Caco-2 (cell line): ENCODE measurements at regions not wholly inside any gene's neighbourhood (a gene's known extent, or its start where the extent isn't known, plus 50 kb on each side); places are given as distances from the start of the nearest gene placed in this dataset.

Experiments used
- BruUV-seq: library from RNA; stranded (reverse); fragments of 400-500 nt; replicated peaks from 2 replicates; lab custom pipeline; 2021; lab: Mats Ljungman, UMichigan
- CTCF ChIA-PET: fragments of 300-600 bp; sonication (Branson Sonifier 250); formaldehyde crosslinking; loops from one replicate; lab custom pipeline; 2022; ENCODE audit warnings: antibody characterized with exemption; lab: Charles Lee
- POLR2A ChIA-PET: fragments of 300-600 bp; sonication (Branson Sonifier 250); formaldehyde crosslinking; loops from one replicate; lab custom pipeline; 2022; ENCODE audit warnings: antibody characterized with exemption; lab: Charles Lee
- DNase-seq, 2 experiments: peaks; one replicate each; pipeline versions ENCODE4 v3.0.0 to v3.0.0-alpha.2; 2020 to 2022
- H3K27me3 ChIP-seq: replicated peaks from 2 replicates; pipeline ENCODE4 v1.6.0; 2011; ENCODE audit warnings: low read length; ENCODE audit not compliant: control insufficient read depth, insufficient read depth
- H3K36me3 ChIP-seq: 2 replicates; pipeline ENCODE4 v1.5.1; 2011; ENCODE audit warnings: low read length; ENCODE audit not compliant: control insufficient read depth, insufficient read depth
- H3K4me1 ChIP-seq: fragments of 250-450 bp; sonication (Bioruptor Pico); 2 replicates; pipeline ENCODE4 v1.5.1; 2020; ENCODE audit warnings: mild to moderate bottlenecking
- H3K4me3 ChIP-seq: 2 replicates; pipeline ENCODE4 v1.5.1; 2011; ENCODE audit warnings: low read depth, mild to moderate bottlenecking, control low read depth, low read length
- H3K9me3 ChIP-seq: fragments of 250-450 bp; sonication (Bioruptor Pico); 2 replicates; pipeline ENCODE4 v1.5.1; 2020; ENCODE audit warnings: mild to moderate bottlenecking, moderate library complexity
- H3K27ac Mint-ChIP-seq: one replicate; pipeline ENCODE4 v1.8.0; 2022; ENCODE audit warnings: mixed read lengths; ENCODE audit not compliant: unreplicated experiment
- H3K27me3 Mint-ChIP-seq: one replicate; pipeline ENCODE4 v1.8.0; 2022; ENCODE audit warnings: mixed read lengths; ENCODE audit not compliant: insufficient read depth, unreplicated experiment
- H3K36me3 Mint-ChIP-seq: one replicate; pipeline ENCODE4 v1.8.0; 2022; ENCODE audit warnings: mild to moderate bottlenecking, mixed read lengths; ENCODE audit not compliant: insufficient read depth, unreplicated experiment
- H3K4me1 Mint-ChIP-seq: one replicate; pipeline ENCODE4 v1.8.0; 2022; ENCODE audit warnings: low read depth, mixed read lengths; ENCODE audit not compliant: unreplicated experiment
- H3K4me3 Mint-ChIP-seq: one replicate; pipeline ENCODE4 v1.8.0; 2022; ENCODE audit warnings: mild to moderate bottlenecking, moderate library complexity, mixed read lengths; ENCODE audit not compliant: unreplicated experiment
- H3K9me3 Mint-ChIP-seq: one replicate; pipeline ENCODE4 v1.8.0; 2022; ENCODE audit warnings: mixed read lengths; ENCODE audit not compliant: unreplicated experiment
- CTCF ChIP-seq, 2 experiments: fragments of 200-600 bp in 1 of 2; IDR thresholded peaks; 1 replicate in 1 of 2; 2 replicates in 1 of 2; pipeline versions ENCODE4 v1.5.1 to v1.8.0; 2011 to 2022; ENCODE audit warnings: antibody characterized with exemption in 1 of 2, control low read depth in 1 of 2, inconsistent platforms in 1 of 2, low read depth in 1 of 2, low read length in 1 of 2, mild to moderate bottlenecking in 1 of 2, moderate library complexity in 1 of 2; ENCODE audit not compliant: insufficient read depth in 1 of 2, severe bottlenecking in 1 of 2, unreplicated experiment in 1 of 2
- intact Hi-C: fragments of 100-400 bp; cut with micrococcal nuclease; formaldehyde crosslinking; loops from one replicate; pipeline ENCODE4 v1.10.0; 2022; ENCODE audit not compliant: unreplicated experiment

- POLR2A ChIA-PET = no interaction called here
Observed at GRCh38 chr6:45756606-45757005, 259.1 kb downstream of the CLIC5 start.

GRCh38 chr6:45754432-45754831 is 261.2 kb downstream of the CLIC5 start:
- H3K4me1 Mint-ChIP-seq = no peaks in the 10 kb centered on the region
- BruUV-seq = no TSS peak
- H3K9me3 Mint-ChIP-seq = no peaks in the 10 kb centered on the region
- no peak for TF ChIP-seq CTCF (IDR thresholded peaks at IDR 0.05; ENCODE audit: insufficient read depth in 1 of 2, low read depth in 1 of 2, low read length in 1 of 2, severe bottlenecking in 1 of 2, unreplicated experiment in 1 of 2)
- ChIA-PET CTCF (no interaction called here), POLR2A (no interaction called here)
- H3K9me3 ChIP-seq = no peaks in the 10 kb centered on the region
- H3K27ac Mint-ChIP-seq = no peak overlapping the region
- H3K4me3 Mint-ChIP-seq = no peak overlapping the region
- H3K4me3 ChIP-seq = no peak overlapping the region
- no peaks in the 10 kb centered on the region for H3K27me3 ChIP-seq
- peaks cover 8% of the 10 kb centered on the region for H3K27me3 Mint-ChIP-seq
- no peaks in the 10 kb centered on the region for H3K36me3 ChIP-seq
- H3K36me3 Mint-ChIP-seq = no peaks in the 10 kb centered on the region
- DNase-seq = no peak
- intact Hi-C loops = no loop called here
- no peaks in the 10 kb centered on the region for H3K4me1 ChIP-seq

More at GRCh38 chr6:45756606-45757005, 259.1 kb downstream of the CLIC5 start:
- no peak overlapping the region for H3K4me3 ChIP-seq
- CTCF ChIA-PET = no interaction called here
- Mint-ChIP-seq H3K27me3 (peaks cover 7% of the 10 kb centered on the region), H3K4me1 (no peaks in the 10 kb centered on the region), H3K9me3 (no peaks in the 10 kb centered on the region), H3K27ac (no peak overlapping the region), H3K4me3 (no peak overlapping the region), H3K36me3 (no peaks in the 10 kb centered on the region)
- H3K4me1 ChIP-seq = no peaks in the 10 kb centered on the region
- H3K36me3 ChIP-seq = no peaks in the 10 kb centered on the region
- no peaks in the 10 kb centered on the region for H3K27me3 ChIP-seq
- intact Hi-C loops = no loop called here
- H3K9me3 ChIP-seq = no peaks in the 10 kb centered on the region
- BruUV-seq = no TSS peak
- no peak for DNase-seq
- TF ChIP-seq CTCF (IDR thresholded peaks at IDR 0.05; ENCODE audit: insufficient read depth in 1 of 2, low read depth in 1 of 2, low read length in 1 of 2, severe bottlenecking in 1 of 2, unreplicated experiment in 1 of 2) = no peak

DNA sequence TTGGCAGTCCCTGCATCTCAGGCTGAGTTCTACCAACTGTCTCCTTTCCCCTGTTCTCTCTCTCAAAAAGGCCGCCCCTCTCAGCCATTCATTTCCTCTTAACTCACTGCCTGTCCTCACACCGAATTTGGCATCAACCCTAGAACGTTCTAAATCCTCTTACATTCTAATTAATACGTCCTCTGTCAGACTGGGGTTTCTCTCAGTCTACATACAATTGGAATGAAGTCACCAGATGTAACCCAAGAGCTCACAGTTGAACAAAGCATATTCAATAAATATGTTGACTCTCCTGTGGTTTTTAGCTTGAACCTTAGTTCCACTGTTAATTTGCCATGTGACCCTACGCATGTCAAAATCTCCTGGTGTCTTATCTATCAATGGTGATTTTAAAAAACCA is 269.6 kb downstream of the CLIC5 start:
- ChIA-PET POLR2A (no interaction called here), CTCF (no interaction called here)
- H3K9me3 Mint-ChIP-seq = no peaks in the 10 kb centered on the region
- Histone ChIP-seq H3K4me1 (no peaks in the 10 kb centered on the region), H3K9me3 (no peaks in the 10 kb centered on the region), H3K4me3 (no peak overlapping the region), H3K27me3 (no peaks in the 10 kb centered on the region; the same call in 1 of the 2 replicates), H3K36me3 (no peaks in the 10 kb centered on the region)
- no peak for DNase-seq
- intact Hi-C loops = no loop called here
- H3K4me1 Mint-ChIP-seq = no peaks in the 10 kb centered on the region
- BruUV-seq = no TSS peak
- no peak overlapping the region for H3K4me3 Mint-ChIP-seq
- no peaks in the 10 kb centered on the region for H3K36me3 Mint-ChIP-seq
- H3K27me3 Mint-ChIP-seq = peaks cover 6% of the 10 kb centered on the region
- no peak overlapping the region for H3K27ac Mint-ChIP-seq
- TF ChIP-seq CTCF (IDR thresholded peaks at IDR 0.05; ENCODE audit: insufficient read depth in 1 of 2, low read depth in 1 of 2, low read length in 1 of 2, severe bottlenecking in 1 of 2, unreplicated experiment in 1 of 2) = no peak
